Umbilical cord (tissue), 1 donor: ENCODE measurements at regions not wholly inside any gene's neighbourhood (a gene's known extent, or its start where the extent isn't known, plus 50 kb on each side); places are given as distances from the start of the nearest gene placed in this dataset.

Experiments
- DNase-seq: peaks from one replicate; pipeline ENCODE4 v3.0.0-alpha.2; 2015; ENCODE audit warnings: low spot score

DNA sequence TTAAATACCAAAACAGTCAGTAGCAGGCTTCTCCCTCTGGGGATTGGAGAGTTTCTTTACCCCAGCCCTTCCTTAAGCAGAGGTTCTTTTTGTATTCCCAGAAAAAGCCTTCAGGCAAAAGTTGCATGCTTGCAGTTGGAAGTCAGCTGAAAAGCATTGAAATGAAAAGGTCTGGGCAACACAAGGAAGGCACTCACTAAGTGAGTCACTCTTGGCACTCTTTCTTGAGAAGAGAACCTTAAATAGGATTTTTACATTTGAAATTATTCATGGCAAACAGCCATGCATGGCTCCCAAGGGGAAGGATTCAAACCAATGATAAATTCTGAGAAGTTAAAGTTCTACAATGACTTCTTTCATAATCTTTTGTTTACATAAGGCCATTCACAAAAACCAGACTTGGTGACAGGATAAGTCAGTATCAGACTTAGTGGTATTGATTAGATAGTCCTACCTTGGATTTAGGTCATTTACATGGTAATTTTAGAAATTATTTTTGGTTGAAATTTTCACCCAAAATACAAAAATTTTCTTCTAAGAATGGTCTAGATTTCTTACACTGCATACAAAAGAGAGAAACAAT is 2068.9 kb downstream of the PCDH7 start:
- DNase-seq, result peak; percentile 33

DNA sequence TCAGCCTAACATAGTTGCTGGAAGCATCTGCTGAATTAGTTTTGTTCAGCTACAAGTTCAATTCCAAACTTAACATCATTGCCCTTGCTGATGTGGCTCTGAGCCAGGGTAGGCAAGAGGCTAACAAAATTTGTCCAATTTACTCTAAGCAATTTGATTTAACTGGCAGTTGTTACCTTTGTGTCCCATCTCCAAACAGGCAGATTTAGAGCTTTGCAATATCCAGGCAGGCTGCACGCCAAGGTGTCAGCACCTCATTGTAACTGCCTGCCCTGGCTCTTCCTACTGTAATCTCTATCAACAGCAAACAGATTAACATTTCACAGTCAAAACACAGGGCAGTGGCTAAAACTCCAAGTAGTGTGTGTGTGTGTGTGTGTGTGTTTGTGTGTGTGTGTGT is 2070.6 kb downstream of the PCDH7 start:
- no peak for DNase-seq

DNA sequence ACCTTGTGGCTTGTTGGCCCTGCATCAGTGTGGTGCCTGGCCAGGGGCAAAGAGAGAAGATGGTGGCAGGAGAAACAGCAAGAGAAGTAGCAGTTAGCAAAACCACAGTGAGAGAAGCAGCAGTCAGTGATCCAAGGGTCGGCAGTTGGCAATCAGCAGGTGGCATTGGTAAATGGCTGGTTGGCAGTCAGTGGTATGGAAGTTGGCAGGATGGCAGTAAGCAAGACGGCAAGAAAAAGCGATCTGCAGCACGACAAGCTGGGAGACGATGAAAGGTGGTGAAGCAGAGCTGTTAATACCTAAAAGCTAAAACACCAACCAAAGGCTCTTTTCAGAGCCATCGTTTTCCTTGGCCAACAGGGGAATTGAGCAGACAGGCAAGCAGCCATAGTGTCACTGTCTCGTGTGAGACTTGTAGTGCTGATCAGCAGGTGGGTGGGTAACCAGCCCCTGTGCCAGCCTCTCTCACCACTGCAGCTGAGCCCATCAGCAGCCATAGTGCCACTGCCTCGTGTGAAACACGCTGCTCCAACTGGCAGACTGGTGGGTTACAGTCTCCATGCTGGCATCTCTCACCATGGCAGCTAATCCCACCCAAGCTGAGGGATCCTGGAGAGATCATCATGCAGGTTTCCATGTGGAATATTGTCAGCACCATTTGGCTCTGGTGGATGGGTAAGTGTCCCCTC is 2078.4 kb downstream of the PCDH7 start:
- no peak for DNase-seq

DNA sequence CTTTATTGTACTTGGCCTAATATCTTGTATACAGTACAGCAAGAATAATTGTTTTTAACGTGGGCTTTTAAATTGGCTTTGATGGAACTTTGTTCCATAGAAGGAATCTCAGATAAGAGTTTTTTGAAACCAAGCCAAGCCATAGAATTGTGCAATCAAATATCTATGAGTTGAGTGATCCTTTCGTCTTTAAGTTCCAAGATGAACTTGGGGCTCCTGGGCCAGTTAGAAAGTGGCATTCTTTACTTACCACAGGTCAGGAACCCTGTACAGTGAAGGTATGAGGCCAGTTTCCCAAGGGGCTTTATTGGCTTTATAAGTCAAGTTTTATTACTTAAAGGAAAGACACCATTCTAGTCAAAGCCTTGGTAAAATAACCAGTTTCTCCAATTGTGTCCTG is 2104.2 kb downstream of the PCDH7 start:
- no peak for DNase-seq

DNA sequence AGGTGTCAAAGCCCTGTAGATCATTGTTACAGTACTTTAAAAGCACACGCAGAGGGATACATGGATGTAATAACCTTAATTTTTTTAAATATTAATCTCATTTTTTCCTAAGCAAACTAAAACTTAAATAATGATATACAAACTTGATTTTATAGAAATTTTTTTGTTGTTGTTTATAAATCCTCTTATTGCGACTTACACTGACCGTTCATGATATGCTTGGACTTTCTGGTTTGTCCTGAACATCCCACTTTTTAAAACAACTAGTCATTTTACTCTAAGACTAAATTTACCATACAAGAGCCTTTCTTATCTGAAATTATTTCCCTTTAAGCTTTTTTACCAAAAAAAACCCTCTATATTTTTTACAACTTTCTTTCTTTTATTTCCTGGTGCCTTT is 2106.0 kb downstream of the PCDH7 start:
- no peak for DNase-seq

GRCh38 chr4:32830160-32830559 is 2110.0 kb downstream of the PCDH7 start:
- DNase-seq, result no peak

DNA sequence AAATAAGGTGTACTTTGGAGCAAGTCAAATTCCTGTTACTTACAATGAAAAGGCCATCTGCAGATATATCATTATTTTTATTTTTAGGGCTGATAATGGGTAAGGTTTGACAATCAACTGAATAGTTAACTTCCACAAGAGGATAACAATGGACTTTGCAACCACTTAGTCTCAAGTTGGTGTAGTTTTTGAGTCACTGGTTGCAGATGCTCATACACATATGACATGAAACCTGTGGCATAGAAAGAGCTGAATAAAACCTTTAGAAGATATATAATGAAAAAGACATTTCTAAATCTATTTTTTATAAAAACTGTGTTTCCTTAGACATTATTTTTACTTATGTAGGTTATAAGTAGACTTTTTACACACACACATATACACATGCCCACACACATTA is 2110.9 kb downstream of the PCDH7 start:
- no peak for DNase-seq

DNA sequence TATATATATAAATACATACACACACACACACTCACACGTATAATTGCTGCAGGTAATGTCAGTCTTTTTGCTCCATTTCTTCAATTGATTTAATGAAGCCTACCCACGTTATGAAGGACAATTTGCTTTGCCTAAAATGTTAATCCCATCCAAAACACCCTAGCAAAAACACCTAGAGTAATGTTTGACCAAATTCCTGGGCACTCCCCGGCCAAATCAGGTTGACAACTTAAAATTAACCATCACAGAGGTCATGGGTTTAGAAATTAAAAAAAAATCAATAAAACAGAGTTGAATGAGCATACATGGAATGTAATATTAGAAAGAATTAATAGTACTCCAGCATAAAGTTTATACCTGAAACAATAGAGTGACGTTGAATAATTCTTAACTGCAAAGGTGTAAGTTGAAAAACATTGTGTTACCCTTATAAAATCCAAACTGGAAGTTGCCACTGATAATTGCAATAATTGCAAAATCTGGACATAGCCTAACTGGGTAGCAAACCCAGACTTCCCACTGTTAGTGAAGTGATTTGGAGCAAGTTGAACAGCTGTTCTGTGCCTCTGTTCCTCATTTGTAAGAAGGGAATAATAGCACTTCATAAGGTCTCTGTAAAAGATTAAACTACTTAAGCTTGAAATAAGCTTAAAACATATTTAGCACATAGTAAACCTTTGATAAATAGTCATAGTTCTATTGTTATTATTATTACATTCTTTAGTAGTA is 2120.5 kb downstream of the PCDH7 start:
- no peak for DNase-seq

GRCh38 chr4:32841217-32841616 is 2121.0 kb downstream of the PCDH7 start:
- DNase-seq, result no peak

DNA sequence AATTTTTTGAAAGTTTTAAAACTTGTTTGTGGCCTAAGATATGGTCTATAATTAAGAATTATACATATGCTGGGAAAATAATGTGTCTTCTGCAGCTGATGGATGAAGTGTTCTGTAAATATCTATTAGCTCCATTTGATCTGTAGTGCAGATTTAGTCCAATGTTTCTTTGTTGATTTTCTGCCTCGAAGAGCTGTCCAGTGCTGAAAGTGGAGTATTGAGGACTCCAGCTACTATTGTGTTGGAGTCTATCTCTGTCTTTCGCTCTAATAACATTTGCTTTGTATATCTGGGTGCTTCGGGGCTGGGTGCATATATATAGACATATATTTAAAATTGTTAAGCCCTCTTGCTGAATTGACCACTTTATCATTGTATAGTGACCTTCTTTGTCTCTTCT is 2127.3 kb downstream of the PCDH7 start:
- peak; percentile 36 for DNase-seq

DNA sequence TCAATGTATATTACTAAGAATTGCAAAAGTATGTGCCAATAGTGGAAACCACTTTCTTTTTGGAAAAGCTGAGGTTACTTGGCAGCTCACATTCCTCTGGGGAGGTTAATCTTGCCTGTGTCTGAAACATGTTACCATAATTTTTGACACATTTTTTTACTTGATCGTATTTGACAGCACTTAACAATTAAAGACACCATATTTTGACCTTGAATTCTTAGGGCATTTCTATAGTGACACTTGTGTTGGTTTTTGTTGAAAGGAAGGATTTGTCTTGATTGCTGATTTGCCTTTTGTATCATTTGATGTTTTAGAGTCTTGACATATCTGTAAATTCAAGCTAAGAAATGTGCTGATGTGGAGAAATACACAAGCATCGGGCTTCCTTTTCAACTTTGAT is 2135.5 kb downstream of the PCDH7 start:
- no peak for DNase-seq

- no peak for DNase-seq
These were observed 2138.2 kb downstream of the PCDH7 start for GRCh38 chr4:32858361-32858760.

DNA sequence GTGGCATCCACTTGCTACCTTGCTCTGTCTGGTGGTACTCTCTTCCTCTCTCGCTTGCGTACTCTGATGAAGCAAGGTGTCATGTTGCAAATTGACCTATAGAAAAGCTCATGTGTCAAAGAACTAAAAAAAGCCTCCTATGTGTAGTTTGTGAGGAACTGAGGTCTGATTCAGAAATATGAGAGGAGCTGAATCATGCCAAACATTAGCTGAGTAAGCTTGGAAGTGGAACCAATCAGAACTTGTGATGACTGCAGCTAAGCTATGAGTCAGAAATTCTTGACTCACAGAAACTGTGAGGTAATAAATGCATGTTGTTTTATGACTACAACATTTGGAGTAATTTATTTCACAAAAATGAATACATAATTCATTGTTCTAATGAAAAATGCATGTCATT is 2138.8 kb downstream of the PCDH7 start:
- no peak for DNase-seq

- no peak for DNase-seq
These were observed 2144.7 kb downstream of the PCDH7 start for GRCh38 chr4:32864713-32865351.

GRCh38 chr4:32876546-32876945 is 2156.4 kb downstream of the PCDH7 start:
- no peak for DNase-seq

- DNase-seq, result no peak
These were observed 2159.7 kb downstream of the PCDH7 start for GRCh38 chr4:32879913-32880312.

DNA sequence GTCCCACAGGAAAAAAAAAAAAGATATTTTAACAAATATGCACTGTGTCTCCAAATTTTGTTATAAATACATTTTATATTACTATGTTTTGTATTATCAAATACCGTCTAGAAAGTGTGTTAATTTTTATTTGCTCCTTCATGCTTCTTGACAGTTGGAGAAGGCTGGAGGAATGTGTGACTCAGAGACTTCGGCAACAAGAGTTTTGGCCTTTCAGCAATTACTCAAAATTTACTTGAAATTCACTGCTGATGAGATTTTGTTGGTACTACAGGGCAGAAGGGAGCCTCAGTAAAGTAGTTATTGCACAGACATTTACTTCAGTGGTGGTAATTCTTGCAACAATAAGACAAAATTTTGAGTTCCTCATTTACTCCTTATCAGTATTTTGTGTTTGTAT is 2164.0 kb downstream of the PCDH7 start:
- DNase-seq, result no peak

DNA sequence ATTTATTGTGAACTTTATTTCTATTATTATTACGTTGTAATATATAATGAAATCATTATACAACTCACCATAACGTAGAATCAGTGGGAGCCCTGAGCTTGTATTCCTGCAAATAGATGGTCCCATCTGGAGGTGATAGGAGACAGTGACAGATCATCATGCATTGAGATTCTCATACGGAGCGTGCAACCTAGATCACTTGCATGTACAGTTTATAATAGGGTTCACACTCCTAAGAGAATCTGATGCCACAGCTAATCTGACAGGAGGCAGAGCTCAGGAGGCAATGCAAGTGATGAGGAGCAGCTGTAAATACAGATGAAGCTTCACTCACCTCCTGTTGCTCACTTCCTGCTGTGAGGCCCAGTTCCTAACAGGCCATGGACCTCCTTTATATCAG is 2170.2 kb downstream of the PCDH7 start:
- DNase-seq, result no peak

- no peak for DNase-seq
These were observed 2188.9 kb downstream of the PCDH7 start for GRCh38 chr4:32909053-32909452.

- no peak for DNase-seq
These were observed 2189.6 kb downstream of the PCDH7 start for GRCh38 chr4:32909736-32910135.

GRCh38 chr4:32917586-32917985 is 2197.4 kb downstream of the PCDH7 start:
- no peak for DNase-seq

DNA sequence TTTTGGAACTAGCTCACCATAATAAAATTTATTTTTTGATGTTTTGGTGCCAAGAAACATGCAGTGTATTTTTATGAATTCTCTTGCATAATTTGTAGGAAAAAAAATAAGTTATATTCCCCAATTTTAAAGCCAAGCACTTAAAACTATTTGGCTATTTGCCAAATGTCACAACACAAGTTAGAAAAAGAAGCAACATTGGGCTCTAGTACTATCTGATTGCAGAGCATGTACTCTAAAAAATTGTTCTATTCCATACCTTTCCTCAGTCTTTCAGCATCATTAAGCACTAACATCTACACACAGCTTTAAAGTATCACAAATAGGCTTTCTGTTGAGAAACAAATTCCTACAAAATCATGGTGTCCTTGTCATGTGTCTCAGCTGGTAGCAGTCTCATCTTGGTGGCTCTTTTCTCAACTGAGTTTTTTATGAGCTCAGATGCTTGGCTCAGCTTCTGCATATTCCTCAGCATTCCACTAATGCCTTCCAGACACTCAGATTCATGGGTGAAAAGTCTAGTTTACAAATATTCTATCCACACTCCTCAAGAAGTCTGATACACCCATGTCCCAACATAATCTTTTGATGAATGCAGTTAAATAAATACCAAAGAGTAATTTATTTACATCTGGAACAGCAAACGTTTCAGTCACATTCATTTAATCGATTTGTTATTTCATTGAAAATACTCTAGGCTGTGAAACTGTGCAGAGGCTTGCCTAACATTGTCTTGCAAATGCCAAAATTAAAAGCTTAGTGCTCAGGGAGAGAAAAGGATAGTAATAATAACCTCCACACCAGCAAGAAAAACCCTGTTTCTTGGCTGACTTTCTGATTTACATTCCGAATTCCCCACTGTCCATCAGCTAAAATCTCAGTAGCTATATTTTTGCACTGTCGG is 2209.9 kb downstream of the PCDH7 start:
- peak; percentile 7 for DNase-seq
